Colonic mucosa (tissue), 4 donors: ENCODE measurements at regions not wholly inside any gene's neighbourhood (a gene's known extent, or its start where the extent isn't known, plus 50 kb on each side); places are given as distances from the start of the nearest gene placed in this dataset.

Experiments
- DNase-seq: peaks from one replicate; pipeline ENCODE4 v3.0.0-alpha.2; 2020
- H3K27ac ChIP-seq: fragments of 200-600 bp; one replicate; pipeline ENCODE4 v1.8.0; 2021
- H3K27me3 ChIP-seq: fragments of 200-600 bp; one replicate; pipeline ENCODE4 v1.8.0; 2021
- H3K36me3 ChIP-seq: fragments of 200-600 bp; one replicate; pipeline ENCODE4 v1.8.0; 2021
- H3K4me1 ChIP-seq: fragments of 200-600 bp; one replicate; pipeline ENCODE4 v1.8.0; 2021; ENCODE audit warnings: mild to moderate bottlenecking
- H3K4me3 ChIP-seq: fragments of 200-600 bp; one replicate; pipeline ENCODE4 v1.8.0; 2021
- H3K9ac ChIP-seq, 2 donors: one replicate each; pipeline ENCODE4 v1.7.0; 2013; ENCODE audit warnings: control low read depth in 2 of 2, low read depth in 2 of 2, low read length in 2 of 2
- H3K9me3 ChIP-seq: fragments of 200-600 bp; one replicate; pipeline ENCODE4 v1.8.0; 2021
- intact Hi-C: fragments of 100-400 bp; cut with DNase I; formaldehyde crosslinking; loops from one replicate; pipeline ENCODE4 v1.14.1; 2022
- TF ChIP-seq, protein P1 (sequence below): fragments of 200-600 bp; IDR thresholded peaks from one replicate; pipeline ENCODE4 v1.8.0; 2022; ENCODE audit warnings: antibody characterized with exemption, mild to moderate bottlenecking
- donor health status: healthy.
- donor health status: DM: no; HTN: no; CAD: no.
- donor health status: DM: no; HTN: no; CAD: no.

DNA sequence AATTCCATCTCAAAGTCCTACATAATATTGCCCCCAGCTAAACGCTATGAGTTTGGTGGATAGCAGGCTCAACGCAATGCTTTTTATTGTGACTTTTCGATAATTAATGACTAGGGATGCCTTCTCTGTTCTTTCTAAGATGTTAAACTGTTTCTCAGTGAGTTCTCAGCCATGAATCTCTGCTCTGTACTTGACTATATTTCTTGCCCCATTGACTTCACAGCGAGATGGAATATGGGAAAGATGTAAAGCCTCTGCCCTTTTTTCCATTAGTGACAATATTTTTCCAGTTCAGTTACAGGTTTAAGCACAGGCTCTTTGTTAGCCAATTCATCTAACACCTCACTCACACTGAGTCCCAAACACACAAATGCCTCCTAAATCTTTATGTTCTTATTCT lies 1022.0 kb downstream of the ADGRL3 start:
- no peak overlapping the region for H3K9ac ChIP-seq
- intact Hi-C loops, result no loop called here
- no peaks in the 10 kb centered on the region for H3K36me3 ChIP-seq
- no peaks in the 10 kb centered on the region for H3K9me3 ChIP-seq
- no peak for DNase-seq
- no peak overlapping the region for H3K27ac ChIP-seq
- no peak overlapping the region for H3K4me3 ChIP-seq
- H3K4me1 ChIP-seq, result no peaks in the 10 kb centered on the region
- TF ChIP-seq, protein P1, sequence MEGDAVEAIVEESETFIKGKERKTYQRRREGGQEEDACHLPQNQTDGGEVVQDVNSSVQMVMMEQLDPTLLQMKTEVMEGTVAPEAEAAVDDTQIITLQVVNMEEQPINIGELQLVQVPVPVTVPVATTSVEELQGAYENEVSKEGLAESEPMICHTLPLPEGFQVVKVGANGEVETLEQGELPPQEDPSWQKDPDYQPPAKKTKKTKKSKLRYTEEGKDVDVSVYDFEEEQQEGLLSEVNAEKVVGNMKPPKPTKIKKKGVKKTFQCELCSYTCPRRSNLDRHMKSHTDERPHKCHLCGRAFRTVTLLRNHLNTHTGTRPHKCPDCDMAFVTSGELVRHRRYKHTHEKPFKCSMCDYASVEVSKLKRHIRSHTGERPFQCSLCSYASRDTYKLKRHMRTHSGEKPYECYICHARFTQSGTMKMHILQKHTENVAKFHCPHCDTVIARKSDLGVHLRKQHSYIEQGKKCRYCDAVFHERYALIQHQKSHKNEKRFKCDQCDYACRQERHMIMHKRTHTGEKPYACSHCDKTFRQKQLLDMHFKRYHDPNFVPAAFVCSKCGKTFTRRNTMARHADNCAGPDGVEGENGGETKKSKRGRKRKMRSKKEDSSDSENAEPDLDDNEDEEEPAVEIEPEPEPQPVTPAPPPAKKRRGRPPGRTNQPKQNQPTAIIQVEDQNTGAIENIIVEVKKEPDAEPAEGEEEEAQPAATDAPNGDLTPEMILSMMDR, result no peak
- no peaks in the 10 kb centered on the region for H3K27me3 ChIP-seq

DNA sequence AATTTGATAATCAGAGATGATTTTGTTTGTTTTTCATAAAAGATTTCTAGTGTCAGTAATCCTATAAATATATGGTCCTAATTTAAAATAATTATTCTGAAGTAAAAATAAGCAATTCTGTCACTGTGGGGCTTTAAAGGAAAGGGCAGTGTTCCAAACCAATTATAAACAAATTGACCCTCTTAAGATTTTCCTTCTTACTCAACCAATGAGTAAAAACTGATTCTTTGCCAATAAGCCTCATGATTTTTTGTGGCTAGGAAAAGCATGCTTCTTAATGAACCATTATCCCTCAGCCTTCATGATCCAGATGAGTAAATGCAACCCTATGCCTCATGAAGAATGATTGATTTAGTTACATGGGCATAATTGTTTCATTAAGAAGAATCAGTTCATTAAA lies 1010.4 kb downstream of the ADGRL3 start:
- DNase-seq, result no peak
- Histone ChIP-seq H3K36me3 (no peaks in the 10 kb centered on the region), H3K27me3 (no peaks in the 10 kb centered on the region), H3K9me3 (no peaks in the 10 kb centered on the region), H3K4me3 (no peak overlapping the region), H3K27ac (no peak overlapping the region), H3K9ac (no peak overlapping the region), H3K4me1 (no peaks in the 10 kb centered on the region)
- intact Hi-C loops, result no loop called here
- TF ChIP-seq, protein P1, result no peak

DNA sequence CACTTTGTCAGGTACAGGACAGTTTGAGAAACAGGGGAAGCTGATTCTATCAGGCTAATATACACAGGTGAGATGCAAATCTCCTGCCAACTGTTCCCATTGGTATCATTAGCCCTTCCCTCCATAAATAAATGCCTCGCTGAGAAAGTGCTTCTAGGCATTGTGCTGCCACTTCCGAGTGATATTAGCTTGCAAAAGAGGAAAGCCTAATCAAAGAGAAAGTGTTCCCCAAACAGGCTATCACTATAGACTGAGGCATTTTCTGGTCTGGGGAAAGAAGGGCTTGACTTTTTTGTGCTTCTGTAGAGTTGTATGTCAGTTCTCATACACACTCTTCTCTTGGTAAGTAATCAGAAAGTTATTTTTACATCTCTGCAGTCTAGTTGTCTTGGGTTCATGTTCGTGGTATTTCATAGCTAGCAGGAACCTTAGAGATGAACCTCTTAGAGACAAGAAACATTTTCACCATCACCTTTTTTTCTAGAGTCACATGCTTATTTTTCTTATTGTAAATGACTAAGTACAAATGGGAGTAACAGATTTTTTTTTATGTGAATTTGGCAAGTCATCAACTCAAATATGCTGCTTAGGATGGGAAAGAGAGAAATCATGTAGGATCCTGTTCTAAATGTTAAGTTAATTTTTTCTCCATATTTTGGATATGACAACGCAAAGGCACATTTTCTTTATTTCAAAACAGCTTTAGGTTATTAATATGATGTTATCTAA lies 1009.8 kb downstream of the ADGRL3 start:
- intact Hi-C loops, result no loop called here

DNA sequence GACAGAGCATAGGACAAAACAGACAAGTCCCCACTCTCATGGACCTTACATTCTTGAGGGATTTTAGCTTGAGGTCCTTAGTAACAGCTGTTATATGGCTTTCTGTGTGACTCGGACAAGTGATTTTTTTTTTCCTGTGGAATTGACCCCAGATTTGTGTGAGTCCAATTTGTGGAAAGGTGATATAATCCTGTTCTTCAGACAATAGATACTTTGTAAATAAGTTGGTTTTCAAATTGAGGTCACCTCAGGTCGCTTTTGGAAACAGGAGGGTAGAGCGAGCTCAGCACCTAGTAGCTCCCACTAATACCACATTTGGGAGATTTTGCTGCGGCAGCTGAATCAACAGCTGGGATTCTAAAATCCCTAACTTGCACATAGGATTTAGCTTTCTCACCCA lies 1008.8 kb downstream of the ADGRL3 start:
- no peaks in the 10 kb centered on the region for H3K9me3 ChIP-seq
- no peaks in the 10 kb centered on the region for H3K27me3 ChIP-seq
- H3K9ac ChIP-seq, result no peak overlapping the region
- DNase-seq, result no peak
- H3K4me3 ChIP-seq, result no peak overlapping the region
- H3K36me3 ChIP-seq, result no peaks in the 10 kb centered on the region
- H3K27ac ChIP-seq, result no peak overlapping the region
- TF ChIP-seq, protein P1, result no peak
- intact Hi-C loops, result no loop called here
- H3K4me1 ChIP-seq, result no peaks in the 10 kb centered on the region

More for the DNA sequence above, 1009.8 kb downstream of the ADGRL3 start:
- no peak for DNase-seq
- H3K9ac ChIP-seq, result no peak overlapping the region
- H3K27me3 ChIP-seq, result no peaks in the 10 kb centered on the region
- no peak overlapping the region for H3K4me3 ChIP-seq
- TF ChIP-seq, protein P1, result no peak
- no peaks in the 10 kb centered on the region for H3K4me1 ChIP-seq
- no peak overlapping the region for H3K27ac ChIP-seq
- no peaks in the 10 kb centered on the region for H3K36me3 ChIP-seq
- no peaks in the 10 kb centered on the region for H3K9me3 ChIP-seq

DNA sequence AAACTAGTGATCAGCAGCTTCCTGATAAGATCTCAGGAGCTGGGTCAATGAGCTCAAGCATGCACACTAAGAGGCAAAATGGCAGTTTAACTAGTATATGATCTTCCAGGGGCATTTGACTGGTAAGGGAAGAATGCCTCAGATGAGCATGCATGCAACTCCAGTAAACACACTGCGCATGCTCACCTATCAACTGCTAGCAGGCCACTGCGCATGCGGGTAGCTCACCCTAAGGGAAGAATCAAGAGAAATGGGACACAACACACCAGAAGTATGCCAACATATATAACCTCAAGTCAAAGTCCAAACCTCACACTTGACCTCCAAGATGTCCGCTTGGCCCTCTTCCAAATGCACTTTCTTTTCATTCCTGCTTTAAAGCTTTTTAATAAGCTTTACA lies 1004.0 kb downstream of the ADGRL3 start:
- H3K4me3 ChIP-seq, result no peak overlapping the region
- DNase-seq, result no peak
- intact Hi-C loops, result no loop called here
- no peak overlapping the region for H3K9ac ChIP-seq
- TF ChIP-seq, protein P1, result no peak
- no peaks in the 10 kb centered on the region for H3K36me3 ChIP-seq
- H3K4me1 ChIP-seq, result no peaks in the 10 kb centered on the region
- no peaks in the 10 kb centered on the region for H3K9me3 ChIP-seq
- H3K27ac ChIP-seq, result no peak overlapping the region
- no peaks in the 10 kb centered on the region for H3K27me3 ChIP-seq
